Activated naive CD4-positive, alpha-beta T cell treated with Interleukin-2 at 50 U/mL for 16 hours (primary cell): ENCODE measurements at regions not wholly inside any gene's neighbourhood (a gene's known extent, or its start where the extent isn't known, plus 50 kb on each side); places are given as distances from the start of the nearest gene placed in this dataset.

Experiments used
- DNase-seq: peaks from one replicate; pipeline ENCODE4 v3.0.0-alpha.2; 2020

DNA sequence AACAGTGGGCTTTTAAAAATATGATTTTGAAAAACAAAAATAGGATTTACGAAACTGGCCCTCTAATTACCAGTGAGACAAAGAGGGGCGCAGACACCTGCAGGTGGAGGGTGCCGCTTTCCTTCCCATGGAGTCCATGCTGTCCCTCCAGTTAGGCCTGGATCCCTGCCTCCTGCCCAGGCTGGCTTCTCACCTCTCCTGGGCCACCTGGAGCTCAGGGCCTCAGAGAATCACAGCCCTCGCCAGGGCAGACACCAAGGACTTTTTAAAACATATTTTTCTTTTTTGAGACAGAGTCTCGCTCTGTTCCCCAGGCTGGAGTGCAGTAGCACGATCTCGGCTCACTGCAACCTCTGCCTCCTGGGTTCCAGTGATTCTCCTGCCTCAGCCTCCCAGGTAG, 1437.2 kb downstream of the TBC1D22A start:
- no peak for DNase-seq

DNA sequence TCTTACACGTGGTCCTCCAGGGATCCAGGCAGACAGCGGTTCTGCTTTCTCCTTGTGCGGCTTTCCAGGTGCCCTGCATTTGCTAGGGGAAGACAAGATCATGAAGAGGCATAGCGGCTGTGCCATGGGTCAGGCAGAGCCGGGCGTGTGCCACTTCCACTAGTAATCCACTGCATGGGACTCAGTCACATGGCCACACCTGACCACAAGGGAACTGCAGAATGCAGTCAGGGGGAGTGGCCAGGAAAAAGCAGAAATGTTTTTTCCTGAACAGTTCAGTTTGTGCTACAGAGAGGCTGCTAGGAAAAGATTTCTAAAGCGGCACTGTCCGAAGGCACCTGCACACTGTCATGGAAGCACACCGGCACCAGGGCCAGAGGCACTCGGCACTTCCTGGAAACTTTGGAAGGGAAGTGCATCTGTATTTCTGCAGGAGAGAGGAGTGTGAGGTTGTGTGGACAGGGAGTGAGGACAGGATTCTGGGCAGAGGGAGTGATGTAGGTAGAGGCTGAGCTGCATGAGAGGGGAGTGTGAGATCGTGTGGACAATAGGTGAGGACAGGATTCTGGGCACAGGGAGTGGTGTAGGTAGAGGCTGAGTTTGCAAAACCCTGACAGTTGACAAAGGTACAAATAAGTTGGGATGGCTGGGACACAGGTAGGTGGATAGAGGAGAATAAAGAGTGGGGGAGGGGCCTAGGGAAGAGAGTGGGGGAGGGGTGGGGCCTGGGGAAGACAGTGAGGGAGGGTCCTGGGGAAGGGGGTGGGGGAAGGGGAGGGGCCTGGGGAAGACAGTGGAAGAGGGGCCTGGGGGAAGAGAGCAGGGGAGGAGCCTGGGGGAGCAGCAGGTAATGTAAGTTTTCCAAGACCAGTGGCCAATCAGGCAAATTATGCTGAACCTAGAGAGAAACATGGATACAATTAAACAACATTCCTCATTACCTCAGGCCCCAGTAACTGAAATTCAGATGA, 1436.3 kb downstream of the TBC1D22A start:
- no peak for DNase-seq

DNA sequence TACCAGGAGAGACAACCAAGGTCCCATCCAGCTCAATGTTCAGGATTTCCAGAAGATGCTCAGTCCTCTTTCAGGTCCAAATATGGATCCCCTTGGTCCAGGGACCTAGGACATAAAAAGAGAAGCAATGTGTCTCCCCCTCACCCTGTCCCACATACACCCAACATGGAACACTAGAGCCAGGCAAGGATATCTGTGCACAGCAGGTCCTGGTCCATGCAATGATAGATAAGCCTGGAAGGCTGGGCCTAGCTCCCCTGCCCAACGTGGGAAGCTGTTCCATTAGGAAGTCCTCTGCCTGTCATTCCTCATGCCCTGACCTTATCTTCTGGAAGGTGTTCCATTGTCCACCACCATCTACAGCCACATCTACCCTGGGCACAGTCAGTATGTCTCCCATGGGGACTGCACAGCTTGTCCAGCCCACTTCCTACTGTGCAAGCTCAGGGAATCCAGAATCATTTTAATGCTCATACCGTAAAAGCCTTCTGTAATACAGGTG, 1434.8 kb downstream of the TBC1D22A start:
- DNase-seq = no peak

DNA sequence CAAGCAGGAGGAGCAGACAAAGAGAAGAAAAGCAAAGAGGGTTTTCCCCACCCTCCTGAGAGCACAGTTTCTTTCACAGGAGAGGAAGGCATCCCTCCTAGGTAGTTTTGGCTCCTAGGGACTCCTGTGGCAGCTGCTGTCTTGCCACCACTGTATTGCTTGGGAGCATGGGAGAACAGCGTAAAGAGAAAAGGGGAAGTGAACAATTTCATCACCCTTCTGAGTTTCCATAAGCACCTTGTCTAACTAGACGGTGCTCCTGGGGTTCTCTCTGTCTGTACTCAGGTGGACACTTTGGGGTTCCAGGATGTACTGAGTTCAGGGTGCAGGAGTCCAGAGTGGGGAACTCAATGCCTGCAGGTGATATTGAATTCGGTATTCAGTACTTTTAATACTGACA, 1430.5 kb downstream of the TBC1D22A start:
- no peak for DNase-seq

DNA sequence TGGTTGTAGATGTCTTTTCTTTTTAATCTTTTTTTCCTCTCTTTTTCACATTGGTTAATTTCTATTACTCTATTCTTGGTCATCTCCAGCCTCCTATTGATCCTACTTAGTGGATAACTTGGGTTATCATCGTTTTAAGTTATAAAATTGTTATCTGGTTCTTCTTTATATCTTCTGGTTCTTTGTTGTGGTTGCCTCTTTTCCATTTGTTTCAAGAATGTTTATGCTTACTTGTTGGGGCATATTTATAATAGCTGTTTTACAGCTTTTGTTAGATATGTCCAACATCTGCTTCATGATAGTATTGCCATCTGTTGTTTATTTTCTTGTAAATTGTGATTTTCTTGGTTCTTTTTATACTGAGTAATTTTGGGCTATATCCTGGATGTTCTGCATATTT, 1429.6 kb downstream of the TBC1D22A start:
- no peak for DNase-seq

DNA sequence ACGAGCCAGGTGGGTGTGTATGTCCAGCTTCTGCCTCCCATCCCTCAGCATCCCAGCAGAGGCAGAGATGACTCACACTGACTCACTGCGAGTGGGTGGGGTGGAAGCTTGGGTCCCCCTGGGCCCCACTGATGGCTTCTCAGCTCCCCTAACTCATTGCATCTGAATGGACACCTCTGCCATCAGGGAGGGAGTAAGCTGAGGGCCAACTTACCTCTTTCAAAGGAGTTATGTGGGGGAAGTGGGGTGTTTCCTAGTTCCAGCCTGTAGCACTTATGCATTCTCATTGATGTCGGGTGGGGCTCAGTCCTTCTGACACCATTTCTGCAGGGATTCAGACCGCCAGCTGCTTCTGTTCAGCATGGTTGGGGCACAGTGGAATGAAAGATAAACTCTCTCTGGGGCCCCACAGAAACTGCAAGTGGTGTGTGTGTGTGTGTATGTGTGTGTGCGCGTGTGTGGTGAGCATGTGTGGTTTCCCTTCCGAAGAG, 1425.8 kb downstream of the TBC1D22A start:
- DNase-seq = no peak

DNA sequence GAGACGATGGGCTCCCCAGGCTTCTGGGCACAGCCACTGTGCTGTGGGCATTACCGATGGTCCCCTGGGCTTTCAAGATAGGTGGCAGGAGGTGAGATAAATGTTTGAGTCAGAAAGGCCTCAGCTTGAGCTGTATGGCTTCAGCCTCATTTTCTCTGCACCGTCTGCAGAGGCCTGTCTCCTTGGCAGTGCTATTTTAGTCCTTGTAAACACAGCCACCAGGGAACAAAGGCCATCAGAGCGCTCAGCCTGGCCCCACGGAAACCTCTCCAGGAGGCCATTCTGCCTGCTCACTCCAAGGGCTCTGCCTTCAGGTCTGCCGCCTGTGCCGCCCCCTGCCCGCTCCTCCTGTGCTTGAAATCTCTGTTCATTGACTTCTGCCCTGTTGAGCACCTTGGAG, 1424.9 kb downstream of the TBC1D22A start:
- DNase-seq = no peak

DNA sequence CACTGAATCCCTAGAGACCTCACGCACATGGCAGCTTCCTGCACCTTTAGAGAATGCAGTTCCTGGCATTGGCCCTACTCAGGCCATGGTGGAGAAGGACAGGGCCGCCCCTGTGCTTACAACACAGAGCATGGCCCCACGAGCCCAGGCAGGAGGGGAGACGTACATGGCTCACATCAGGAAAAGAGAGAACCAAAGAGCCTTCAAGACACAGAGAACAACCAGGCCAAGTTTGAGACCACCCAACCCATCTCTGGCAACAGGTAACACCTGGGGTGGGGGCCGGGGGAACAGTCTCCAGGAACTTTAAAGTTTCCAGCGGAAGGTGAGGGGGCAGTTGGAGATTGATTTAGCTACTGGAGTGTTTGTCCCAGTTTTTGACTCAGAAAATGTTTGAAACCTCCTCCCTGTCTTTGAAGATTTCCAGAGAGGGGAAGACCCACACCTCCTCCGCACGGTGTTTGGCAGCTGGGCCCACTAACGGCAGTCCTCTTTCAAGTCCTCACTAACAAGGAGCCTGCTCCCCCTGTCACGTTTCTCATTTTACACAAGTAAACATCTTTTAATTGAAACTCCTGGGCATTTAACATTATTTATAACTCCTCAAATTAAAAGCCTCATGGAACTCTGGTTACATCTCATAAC, 1423.8 kb downstream of the TBC1D22A start:
- no peak for DNase-seq

DNA sequence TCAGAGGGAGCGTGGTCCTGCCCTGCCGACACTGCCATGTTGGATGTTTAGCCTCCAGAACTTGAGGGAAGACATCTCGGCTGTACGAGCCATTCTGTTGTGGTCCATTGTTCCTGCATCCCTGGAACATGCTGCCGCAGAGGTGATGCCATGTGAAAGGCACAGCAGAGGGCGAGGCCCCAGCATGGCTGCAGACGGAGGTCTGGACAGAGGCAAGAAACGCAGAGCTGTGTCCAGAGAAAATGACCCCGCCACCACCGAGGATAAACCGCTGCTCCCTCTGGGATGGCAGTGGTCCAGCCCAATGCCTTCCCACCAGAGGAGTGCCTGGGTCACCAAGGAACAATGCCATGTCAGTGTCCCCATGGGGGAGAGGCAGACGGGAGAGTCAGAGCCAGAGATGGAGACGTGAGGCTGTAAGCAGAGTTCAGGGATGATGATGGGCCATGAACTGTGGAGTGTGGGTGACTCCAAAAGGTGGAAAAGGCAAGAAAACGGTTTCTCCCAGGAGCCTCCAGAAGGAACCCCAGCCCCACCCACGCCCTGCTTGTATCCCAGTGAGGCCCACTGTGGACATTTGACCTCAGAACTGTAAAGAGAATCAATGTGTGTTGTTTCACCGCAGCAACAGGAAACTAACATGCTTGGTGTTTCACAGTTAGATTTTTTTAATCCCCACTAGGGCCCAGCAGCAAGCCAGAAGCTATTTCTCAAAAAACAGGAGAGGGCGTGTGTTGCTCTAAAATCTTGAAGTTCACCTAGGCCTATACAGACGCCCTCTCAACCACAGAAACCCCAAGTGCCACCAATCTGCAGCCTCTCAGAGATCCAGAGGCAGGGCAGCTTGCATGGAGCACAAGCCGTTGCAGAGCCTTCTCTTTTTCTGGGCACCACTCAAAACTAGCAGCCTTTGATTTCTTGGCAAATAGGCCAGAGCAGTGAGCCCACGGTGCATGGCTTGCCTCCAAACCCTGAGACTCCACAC, 1422.9 kb downstream of the TBC1D22A start:
- no peak for DNase-seq

DNA sequence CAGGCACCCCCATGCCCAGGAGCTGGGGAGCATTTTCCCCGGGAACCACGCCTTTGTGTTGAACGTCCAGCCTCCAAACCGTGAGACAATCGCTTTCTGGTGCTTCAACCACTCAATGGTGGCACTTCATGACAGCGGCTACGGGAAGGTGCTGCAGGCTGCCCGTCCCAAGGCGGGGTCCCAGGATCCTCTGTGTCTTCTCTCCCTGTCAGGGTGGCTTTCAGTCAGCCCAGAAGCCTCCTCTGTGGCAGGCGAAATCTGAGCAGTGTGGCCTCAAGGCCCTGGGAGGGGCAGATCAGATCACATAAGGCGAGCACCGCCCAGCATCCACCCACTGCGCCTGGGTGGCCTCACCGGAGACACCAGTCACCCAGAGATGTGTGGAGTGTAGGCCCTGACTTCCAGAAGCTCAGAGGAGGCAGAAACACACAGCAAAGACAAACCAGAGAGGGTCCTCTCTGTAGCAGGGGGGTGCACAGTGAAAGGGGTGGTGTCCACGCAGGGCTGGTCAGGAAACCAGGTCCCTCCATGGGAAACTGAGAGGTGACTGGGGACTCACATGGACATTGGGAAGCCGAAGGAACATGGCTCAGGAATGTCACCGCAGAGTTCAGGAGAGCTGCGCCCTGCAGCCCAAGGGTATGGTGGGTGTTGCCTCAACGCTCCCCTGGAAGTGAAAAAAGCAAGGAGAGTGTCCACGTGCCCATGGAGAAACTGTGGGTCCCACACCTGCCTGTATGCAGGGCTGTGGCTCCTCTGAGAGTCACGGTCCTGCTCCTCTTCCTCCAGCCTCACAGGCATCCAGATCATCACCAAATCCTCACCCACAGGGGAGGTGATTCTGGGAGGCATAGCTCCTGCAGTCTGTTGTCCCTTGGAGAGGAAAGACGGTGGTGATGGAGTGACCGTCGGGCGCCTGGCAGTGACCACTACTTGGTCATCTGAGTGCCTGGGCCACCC, 1420.7 kb downstream of the TBC1D22A start:
- no peak for DNase-seq

DNA sequence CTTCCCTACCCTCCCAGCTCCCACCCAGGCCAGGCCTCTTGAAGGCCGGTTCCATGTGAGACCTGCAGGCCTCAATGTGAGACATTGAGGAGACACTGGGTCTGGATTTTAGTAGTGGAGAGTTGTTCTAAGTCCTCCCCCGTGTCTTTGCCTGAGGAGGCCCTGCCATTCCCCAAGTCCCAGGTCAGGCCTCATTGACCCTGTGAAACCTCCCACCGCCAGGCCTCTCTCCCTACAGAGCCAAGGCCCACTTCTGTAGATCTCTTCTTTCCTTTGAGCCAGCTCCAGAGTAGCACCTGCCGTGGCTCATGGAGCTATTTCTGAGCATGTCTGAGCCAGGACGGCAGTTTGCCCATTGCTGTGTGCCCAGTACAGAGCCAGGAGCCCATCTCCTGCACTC, 1419.6 kb downstream of the TBC1D22A start:
- no peak for DNase-seq

DNA sequence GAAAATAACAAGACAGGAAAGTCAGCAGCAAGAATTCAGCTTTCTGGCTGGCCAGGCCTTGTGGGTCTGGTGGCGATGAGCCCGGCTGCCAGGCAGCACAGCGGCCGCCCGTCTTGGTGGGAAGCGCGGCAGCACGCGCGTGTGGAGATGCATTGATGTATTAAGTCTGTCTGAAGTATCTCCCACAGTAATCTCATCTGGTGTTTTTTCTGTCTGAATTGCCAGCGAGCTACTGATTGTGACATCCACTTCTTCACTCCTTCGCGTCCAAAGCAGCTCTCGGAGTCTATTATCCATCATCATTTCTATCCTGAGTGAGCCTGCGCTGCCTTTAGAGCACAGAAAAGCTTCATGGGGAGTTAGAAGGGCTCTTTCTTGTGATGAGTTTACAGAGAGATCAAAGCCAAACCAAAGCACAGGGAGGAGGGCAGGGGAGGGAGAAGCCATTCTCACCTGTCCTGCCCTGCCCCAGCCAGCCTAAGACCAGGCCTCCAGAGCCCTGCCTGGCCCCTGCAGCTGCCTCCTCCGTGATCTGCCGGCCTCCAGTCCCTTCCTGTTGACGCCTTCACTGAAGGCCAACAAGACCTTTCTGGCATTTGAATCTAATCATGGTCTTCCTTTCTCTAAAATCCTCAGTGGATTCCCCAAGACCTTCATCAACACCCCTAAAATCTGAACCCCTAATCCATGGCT, 1419.0 kb downstream of the TBC1D22A start:
- no peak for DNase-seq

DNA sequence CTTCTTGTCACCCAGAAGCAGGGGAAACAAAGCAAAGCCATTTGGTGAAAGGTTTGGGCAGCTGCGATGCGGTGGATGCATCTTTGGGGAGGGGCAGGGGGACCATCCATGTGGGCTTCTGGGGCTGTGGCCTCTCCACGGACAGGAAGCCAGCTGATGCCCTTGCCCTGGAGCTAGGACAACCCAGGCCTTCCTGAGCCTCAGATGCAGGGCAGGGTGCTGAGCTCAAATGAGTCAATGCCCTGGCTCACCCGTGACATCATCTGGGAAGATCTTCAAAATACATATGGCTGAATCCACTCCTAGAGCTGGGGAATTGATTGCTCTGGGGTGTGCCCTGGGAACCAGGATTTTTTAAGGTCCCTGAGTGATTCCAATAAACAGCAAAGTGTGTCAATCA, 1418.2 kb downstream of the TBC1D22A start:
- no peak for DNase-seq

DNA sequence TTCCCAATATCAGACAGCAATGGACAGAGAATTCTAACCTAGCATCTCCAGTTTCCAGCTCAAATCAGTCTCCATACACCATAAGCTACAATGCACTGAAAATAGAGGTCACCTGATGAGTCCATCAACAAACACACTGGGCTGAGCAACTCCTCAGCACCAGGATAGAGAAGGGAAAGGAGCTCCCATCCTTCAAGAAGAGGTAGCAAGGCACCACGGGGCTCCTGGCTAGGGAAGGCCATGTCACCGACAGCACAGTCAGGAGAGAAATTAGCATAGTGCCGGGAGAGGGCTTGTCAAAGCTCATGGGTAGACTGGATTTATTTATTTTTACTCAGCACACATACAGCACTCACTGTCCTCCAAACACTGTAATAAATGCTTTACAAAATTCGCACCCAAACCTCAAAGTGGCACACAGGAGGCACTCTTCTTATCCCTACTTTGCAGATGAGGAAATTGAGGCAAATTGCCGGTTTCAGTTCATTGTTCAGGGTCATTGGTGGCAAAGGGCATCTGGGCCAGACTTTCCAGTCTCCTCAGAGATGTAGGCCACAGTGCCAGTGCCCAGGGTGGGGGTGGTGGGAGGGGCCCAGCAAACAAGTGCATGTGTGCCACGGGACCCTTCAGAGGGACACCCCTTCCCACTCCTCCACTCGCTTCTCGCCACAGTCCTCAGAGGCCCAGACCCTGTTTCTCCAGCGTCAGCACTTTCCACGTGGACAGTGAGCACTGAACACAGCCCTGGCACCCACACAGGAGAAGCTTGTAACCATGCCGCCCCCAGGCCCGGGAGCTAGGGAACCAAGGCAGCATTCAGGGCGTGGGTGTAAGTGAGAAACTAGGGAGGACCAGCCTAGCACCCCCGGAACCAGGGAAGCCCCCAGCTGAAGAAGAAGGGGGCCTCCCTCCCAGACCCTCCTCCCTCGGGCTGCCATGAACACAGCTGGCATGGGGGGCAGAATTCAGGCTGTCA, 1417.4 kb downstream of the TBC1D22A start:
- DNase-seq = no peak

DNA sequence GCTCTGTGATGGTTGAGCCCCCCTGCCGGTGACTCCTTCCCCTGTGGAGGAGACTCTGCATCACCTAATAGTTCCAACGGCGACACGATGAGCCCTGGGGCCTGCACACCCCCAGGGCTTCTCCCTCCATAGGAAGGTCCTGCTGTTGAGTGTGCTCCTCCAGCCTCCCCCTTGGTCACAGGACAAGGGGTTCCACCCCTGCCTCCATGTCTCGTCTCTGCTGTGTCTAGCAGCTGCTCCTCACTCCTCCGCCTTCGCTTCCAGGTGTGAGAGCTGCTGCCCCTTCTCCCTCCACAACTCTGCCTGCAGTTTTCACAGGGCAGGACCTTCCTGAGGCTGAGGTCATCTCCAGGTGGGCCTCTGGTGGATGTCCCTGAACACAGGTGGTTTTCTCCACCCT, 1416.1 kb downstream of the TBC1D22A start:
- no peak for DNase-seq

DNA sequence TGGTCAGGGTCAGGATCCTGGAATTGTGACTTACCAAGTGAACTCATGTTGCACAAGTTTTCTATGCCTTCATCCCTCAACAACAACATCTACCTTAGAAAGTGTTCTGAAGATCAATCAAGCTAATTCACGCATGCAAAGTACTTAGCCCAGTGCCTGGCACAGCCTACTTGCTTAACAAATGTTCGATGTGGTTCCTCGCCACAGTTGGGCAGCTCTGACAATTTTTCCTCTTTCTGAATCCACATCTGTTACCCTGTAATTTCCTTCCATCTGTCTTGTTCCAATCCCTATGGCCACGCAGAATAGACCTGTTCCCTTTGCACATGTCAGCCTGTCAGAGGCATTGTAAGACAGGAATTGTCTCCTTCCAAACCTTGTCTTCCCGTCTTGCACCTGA, 1415.2 kb downstream of the TBC1D22A start:
- no peak for DNase-seq

DNA sequence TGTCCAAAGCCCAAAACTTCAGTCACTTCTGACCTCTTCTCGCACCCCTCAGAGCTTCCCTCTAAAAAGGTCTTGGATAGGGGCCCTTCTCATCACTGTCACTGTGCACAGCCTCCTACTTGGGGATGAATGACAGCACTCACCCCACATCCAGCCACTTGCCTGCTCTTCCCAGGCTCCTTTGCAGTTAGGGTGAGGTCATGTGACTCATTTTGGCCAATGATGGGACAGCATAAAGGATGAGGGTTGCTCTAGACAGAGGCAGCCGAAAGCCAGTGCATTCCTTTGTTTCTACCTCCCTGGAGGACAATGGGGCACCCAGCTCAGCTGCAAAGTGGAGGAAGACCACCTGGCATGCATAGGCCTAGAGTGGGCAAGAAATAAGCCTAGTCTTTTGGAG, 1413.3 kb downstream of the TBC1D22A start:
- no peak for DNase-seq

DNA sequence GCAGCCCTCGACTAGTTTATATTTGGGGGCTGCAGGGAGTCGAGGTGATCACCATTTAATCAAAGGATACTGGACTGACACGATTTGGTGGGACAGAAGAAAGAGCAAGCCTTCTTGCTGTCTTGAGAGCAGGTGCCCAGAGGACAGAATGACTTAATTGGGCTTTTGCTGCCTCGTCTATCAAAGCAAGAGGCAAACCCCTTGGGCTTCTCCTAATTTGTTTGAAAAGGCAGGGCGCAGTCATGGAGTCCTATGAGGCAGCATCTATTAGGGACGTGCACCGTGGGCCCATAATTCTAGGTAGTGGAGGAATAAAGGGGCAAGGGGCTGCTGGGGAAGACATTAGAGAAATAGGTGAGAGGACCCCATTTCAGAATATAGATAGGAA, 1411.3 kb downstream of the TBC1D22A start:
- DNase-seq = no peak

DNA sequence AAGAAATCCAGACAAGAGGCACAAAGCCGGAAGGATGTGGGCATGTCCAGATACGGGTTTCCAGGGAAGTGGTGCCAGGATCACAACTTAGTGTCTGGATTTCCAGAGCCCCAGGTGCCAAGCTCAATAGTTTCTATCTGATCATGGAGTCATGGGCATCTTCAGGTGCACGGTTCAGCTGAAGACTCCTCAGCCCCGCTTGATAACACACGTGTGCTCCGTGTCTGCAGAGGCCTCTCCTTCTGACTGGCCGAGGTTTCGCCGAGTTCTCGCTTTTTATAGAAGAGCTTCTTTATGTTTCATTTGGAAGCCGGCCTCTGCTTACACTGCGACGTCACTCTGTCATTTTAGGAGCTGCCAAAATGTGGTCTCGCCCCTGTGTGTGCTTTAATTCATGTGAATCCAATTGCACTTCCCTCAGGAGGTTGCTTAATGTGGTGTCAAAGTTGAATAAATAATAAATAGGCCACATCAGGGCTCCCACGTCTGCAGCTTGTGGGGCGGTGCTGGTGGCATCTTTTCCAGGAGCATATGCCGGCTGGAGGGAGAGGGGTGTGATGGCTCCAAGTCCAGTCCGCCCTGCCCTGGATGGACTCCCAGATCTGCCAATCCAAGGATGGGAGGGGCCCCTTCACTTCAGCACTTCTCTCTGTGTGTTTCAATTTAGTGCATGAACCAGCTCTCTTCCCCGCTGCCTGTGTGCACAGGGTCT, 1410.8 kb downstream of the TBC1D22A start:
- no peak for DNase-seq
